H1 (cell line): ENCODE measurements at regions not wholly inside any gene's neighbourhood (a gene's known extent, or its start where the extent isn't known, plus 50 kb on each side); places are given as distances from the start of the nearest gene placed in this dataset.

Source experiments
- CTCF ChIA-PET: fragments of 300-600 bp; sonication (Branson Sonifier 250); formaldehyde crosslinking; loops from one replicate; lab custom pipeline; 2021; ENCODE audit not compliant: partially characterized antibody; lab: Charles Lee
- POLR2A ChIA-PET: fragments of 300-600 bp; sonication (Branson Sonifier 250); formaldehyde crosslinking; loops from one replicate; lab custom pipeline; 2021; ENCODE audit warnings: inconsistent platforms; ENCODE audit not compliant: partially characterized antibody; lab: Charles Lee
- DNase-seq, 2 experiments: peaks; one replicate each; pipeline versions ENCODE4 v3.0.0 to v3.0.0-alpha.2; 2010 to 2022; ENCODE audit warnings: low spot score in 2 of 2, low read depth in 1 of 2, mixed read lengths in 1 of 2
- FAIRE-seq: peaks from 2 replicates; lab custom pipeline; 2011; peaks lifted over from hg19 to GRCh38; lab: Jason Lieb, UNC
- H2AFZ ChIP-seq: 2 replicates; pipeline ENCODE4 v1.8.1; 2012; ENCODE audit warnings: low read length, inconsistent platforms
- H2AK5ac ChIP-seq: 2 replicates; pipeline ENCODE4 v1.6.1; 2013; ENCODE audit warnings: low read depth, low read length
- H2BK120ac ChIP-seq: replicated peaks from 2 replicates; pipeline ENCODE3; 2013; ENCODE audit warnings: low read depth, low read length, inconsistent platforms
- H2BK12ac ChIP-seq: 2 replicates; pipeline ENCODE4 v1.6.1; 2013; ENCODE audit warnings: low read depth, low read length
- H2BK15ac ChIP-seq: 2 replicates; pipeline ENCODE4 v1.6.1; 2013; ENCODE audit warnings: low read length
- H2BK20ac ChIP-seq: 2 replicates; pipeline ENCODE4 v1.6.1; 2013; ENCODE audit warnings: low read length
- H2BK5ac ChIP-seq: 2 replicates; pipeline ENCODE4 v1.6.1; 2013; ENCODE audit warnings: low read depth, low read length
- H3K14ac ChIP-seq: 2 replicates; pipeline ENCODE4 v1.6.1; 2013; ENCODE audit warnings: inconsistent platforms; ENCODE audit not compliant: insufficient read length
- H3K18ac ChIP-seq: 2 replicates; pipeline ENCODE4 v1.6.1; 2013; ENCODE audit warnings: low read length; ENCODE audit errors: extremely low read depth
- H3K23ac ChIP-seq: 2 replicates; pipeline ENCODE4 v1.6.1; 2013; ENCODE audit warnings: inconsistent platforms; ENCODE audit not compliant: insufficient read length
- H3K23me2 ChIP-seq: 2 replicates; pipeline ENCODE4 v1.6.1; 2013; ENCODE audit warnings: low read depth, low read length
- H3K27ac ChIP-seq: 2 replicates; pipeline ENCODE4 v1.6.1; 2011; ENCODE audit warnings: low read depth, low read length, inconsistent platforms
- H3K27me3 ChIP-seq, 4 experiments: replicated peaks in 1 of 4; 1 replicate in 1 of 4; 2 replicates in 3 of 4; pipeline versions ENCODE4 v1.6.1 to v1.8.1; 2011 to 2013; ENCODE audit warnings: low read length in 3 of 4, mild to moderate bottlenecking in 3 of 4, inconsistent platforms in 2 of 4, mixed read lengths in 2 of 4, moderate library complexity in 1 of 4; ENCODE audit not compliant: control insufficient read depth in 3 of 4, insufficient read depth in 3 of 4; ENCODE audit errors: extremely low read depth in 1 of 4
- H3K36me3 ChIP-seq, 4 experiments: 2 replicates each; pipeline versions ENCODE4 v1.6.1 to v1.8.1; 2011 to 2013; ENCODE audit warnings: mild to moderate bottlenecking in 4 of 4, low read length in 3 of 4, moderate library complexity in 2 of 4, control low read depth in 1 of 4, inconsistent platforms in 1 of 4; ENCODE audit not compliant: insufficient read depth in 4 of 4, control insufficient read depth in 2 of 4
- H3K4ac ChIP-seq: replicated peaks from 2 replicates; pipeline ENCODE3; 2013; ENCODE audit warnings: low read length, low read depth, mixed read lengths, inconsistent platforms; ENCODE audit not compliant: insufficient read length
- H3K4me1 ChIP-seq, 4 experiments: replicated peaks in 1 of 4; 1 replicate in 1 of 4; 2 replicates in 3 of 4; pipeline versions ENCODE4 v1.6.1 to v1.8.1; 2011 to 2013; ENCODE audit warnings: low read length in 3 of 4, inconsistent platforms in 2 of 4, mixed read lengths in 1 of 4; ENCODE audit not compliant: insufficient read depth in 4 of 4, control insufficient read depth in 3 of 4
- H3K4me2 ChIP-seq, 2 experiments: 2 replicates each; pipeline versions ENCODE4 v1.6.1 to v1.8.1; 2011 to 2013; ENCODE audit warnings: low read depth in 2 of 2, low read length in 2 of 2, control low read depth in 1 of 2, inconsistent platforms in 1 of 2, mild to moderate bottlenecking in 1 of 2; ENCODE audit not compliant: insufficient read depth in 1 of 2
- H3K4me3 ChIP-seq, 4 experiments: fragments of 200-600, 300-600 bp in 1 of 4; sonication (generic), shearing (Covaris generic), sonication (Bioruptor Twin) in 1 of 4; 2 replicates each; pipeline versions ENCODE4 v1.5.1 to v1.8.1; 2011 to 2016; ENCODE audit warnings: low read length in 4 of 4, low read depth in 3 of 4, control low read depth in 2 of 4, inconsistent platforms in 2 of 4, mild to moderate bottlenecking in 2 of 4, mixed read lengths in 1 of 4, moderate library complexity in 1 of 4; ENCODE audit not compliant: insufficient read depth in 2 of 4; ENCODE audit errors: extremely low read depth in 1 of 4
- H3K56ac ChIP-seq: replicated peaks from 2 replicates; pipeline ENCODE3; 2013; ENCODE audit warnings: low read depth, mild to moderate bottlenecking, mixed read lengths, low read length, inconsistent platforms; ENCODE audit not compliant: insufficient read length
- H3K79me1 ChIP-seq: 2 replicates; pipeline ENCODE4 v1.6.1; 2013; ENCODE audit warnings: low read depth, low read length, control low read depth
- H3K79me2 ChIP-seq, 2 experiments: 2 replicates each; pipeline versions ENCODE4 v1.6.1 to v1.8.1; 2012 to 2013; ENCODE audit warnings: low read length in 2 of 2, mild to moderate bottlenecking in 2 of 2, inconsistent platforms in 1 of 2; ENCODE audit not compliant: insufficient read depth in 2 of 2, control insufficient read depth in 1 of 2
- H3K9ac ChIP-seq, 4 experiments: replicated peaks in 1 of 4; 1 replicate in 1 of 4; 2 replicates in 3 of 4; pipeline versions ENCODE4 v1.6.1 to v1.8.1; 2011 to 2013; ENCODE audit warnings: low read depth in 3 of 4, low read length in 3 of 4, control low read depth in 2 of 4, mild to moderate bottlenecking in 2 of 4, moderate library complexity in 2 of 4, inconsistent platforms in 1 of 4; ENCODE audit errors: extremely low read depth in 1 of 4
- H3K9me3 ChIP-seq, 2 experiments: 2 replicates each; pipeline versions ENCODE4 v1.6.1 to v1.8.1; 2012 to 2013; ENCODE audit warnings: mild to moderate bottlenecking in 2 of 2, moderate library complexity in 2 of 2, control low read depth in 1 of 2, inconsistent platforms in 1 of 2, low read depth in 1 of 2, low read length in 1 of 2, mixed read lengths in 1 of 2; ENCODE audit not compliant: insufficient read depth in 2 of 2
- H4K20me1 ChIP-seq, 2 experiments: replicated peaks in 1 of 2; 2 replicates each; pipeline versions ENCODE3 to v1.8.1; 2011 to 2013; ENCODE audit warnings: inconsistent platforms in 2 of 2, low read length in 2 of 2, mild to moderate bottlenecking in 1 of 2; ENCODE audit not compliant: insufficient read depth in 2 of 2, control insufficient read depth in 1 of 2
- H4K5ac ChIP-seq: 2 replicates; pipeline ENCODE4 v1.6.1; 2013; ENCODE audit warnings: low read length, low read depth, mixed read lengths, inconsistent platforms; ENCODE audit not compliant: insufficient read length
- H4K8ac ChIP-seq: 2 replicates; pipeline ENCODE4 v1.8.0; 2013; ENCODE audit warnings: mild to moderate bottlenecking, moderate library complexity, low read length, inconsistent platforms; ENCODE audit not compliant: insufficient read depth; ENCODE audit errors: extremely low read depth
- H4K91ac ChIP-seq: replicated peaks from 2 replicates; pipeline ENCODE3; 2013; ENCODE audit warnings: low read length, mixed read lengths, inconsistent platforms; ENCODE audit not compliant: insufficient read length
- CEBPB ChIP-seq: IDR thresholded peaks from 2 replicates; pipeline ENCODE4 v1.6.1; 2012; ENCODE audit warnings: low read depth, low read length
- SIRT6 ChIP-seq: IDR thresholded peaks from one replicate; pipeline ENCODE4 v1.7.1; 2012; ENCODE audit warnings: low read length, inconsistent platforms
- SRF ChIP-seq: IDR thresholded peaks from 2 replicates; pipeline ENCODE4 v1.6.1; 2011; ENCODE audit warnings: mild to moderate bottlenecking, low read depth, low read length, moderate library complexity
- TEAD4 ChIP-seq: IDR thresholded peaks from 2 replicates; pipeline ENCODE4 v1.6.1; 2012; ENCODE audit warnings: low read depth, low read length, inconsistent platforms, mixed read lengths
- WGBS, 2 experiments: shearing (Covaris generic) in 1 of 2; methylation state at CpG; one replicate each; pipeline versions ENCODE4 v1.1.6 to v1.1.7; 2013 to 2015; ENCODE audit warnings: low lambda C conversion rate in 2 of 2, mixed read lengths in 2 of 2, inconsistent platforms in 1 of 2, low coverage in 1 of 2, missing lambda C conversion rate in 1 of 2; ENCODE audit not compliant: insufficient replicate concordance in 2 of 2, insufficient coverage in 1 of 2, insufficient read length in 1 of 2; ENCODE audit errors: extremely low coverage in 1 of 2, missing lambda C conversion rate in 1 of 2; 5-methylcytosine and 5-hydroxymethylcytosine counted together

GRCh38 chr12:90851800-90852718 is 102.9 kb downstream of the CCER1 start:
- Histone ChIP-seq H3K4ac (no peak overlapping the region), H2BK5ac (no peak overlapping the region), H2BK20ac (no peak overlapping the region), H3K18ac (no peak overlapping the region), H4K8ac (no peak overlapping the region), H3K4me2 (no peak overlapping the region), H4K20me1 (no peaks in the 10 kb centered on the region), H2BK15ac (no peak overlapping the region), H3K14ac (no peak overlapping the region), H2BK12ac (no peak overlapping the region), H3K4me1 (no peaks in the 10 kb centered on the region), H3K36me3 (no peaks in the 10 kb centered on the region), H3K4me3 (no peak overlapping the region), H4K5ac (no peak overlapping the region), H3K27me3 (no peaks in the 10 kb centered on the region), H3K9ac (no peak overlapping the region), H3K79me2 (no peaks in the 10 kb centered on the region), H3K9me3 (no peaks in the 10 kb centered on the region), H4K91ac (no peak overlapping the region), H2BK120ac (no peak overlapping the region), H3K56ac (no peak overlapping the region), H2AFZ (no peak overlapping the region), H3K23ac (no peak overlapping the region), H3K23me2 (no peaks in the 10 kb centered on the region; the same call in 1 of the 2 replicates), H3K27ac (no peak overlapping the region), H3K79me1 (no peaks in the 10 kb centered on the region), H2AK5ac (no peak overlapping the region)
- ChIA-PET POLR2A (no interaction called here), CTCF (interaction anchor here (0.7 kb wide), 1 partner anchor 84 kb away, joined by 3 read pairs; no protein-coding TSS in a partner anchor)
- WGBS, 2 experiments = 93% methylated on average over 2 of the region's 2 CpGs; no CpG with 5 or more reads in 1 of the 2 experiments
- FAIRE-seq (no peak), DNase-seq (no peak)
- TF ChIP-seq CEBPB = no peak
- TF ChIP-seq SIRT6 = no peak
- no peak for TF ChIP-seq TEAD4
- TF ChIP-seq SRF = no peak
